Activated CD4-positive, CD25-positive, alpha-beta regulatory T cell treated with anti-CD3 and anti-CD28 coated beads, Interleukin-2, amount 50 U/mL, for 72 hours (primary cell): ENCODE measurements at regions not wholly inside any gene's neighbourhood (a gene's known extent, or its start where the extent isn't known, plus 50 kb on each side); places are given as distances from the start of the nearest gene placed in this dataset.
"Not testable (repeated sequence)": the region's sequence is repeated elsewhere in the genome, so short reads cannot be mapped to it uniquely, and the experiment has no call there.

Experiments
- DNase-seq: peaks from one replicate; pipeline ENCODE4 v3.0.0; 2021

DNA sequence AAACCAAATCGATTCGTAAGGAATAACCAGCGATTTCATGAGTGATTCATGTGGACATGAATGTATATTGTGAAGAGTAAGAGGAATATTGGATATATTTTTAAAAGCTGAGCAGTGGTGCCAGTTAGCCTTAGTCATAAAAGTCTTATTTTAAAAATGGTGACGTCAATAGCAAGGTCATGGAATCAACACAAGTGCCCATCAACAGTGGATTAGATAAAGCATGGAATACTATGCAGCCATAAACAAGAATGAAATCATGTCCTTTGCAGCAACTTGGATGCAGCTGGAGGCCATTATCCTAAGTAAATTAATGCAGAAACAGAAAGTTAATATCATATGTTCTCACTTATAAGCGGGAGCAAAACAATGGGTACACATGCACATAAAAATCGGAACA lies 89.0 kb upstream of the STOX2 start:
- no peak for DNase-seq

DNA sequence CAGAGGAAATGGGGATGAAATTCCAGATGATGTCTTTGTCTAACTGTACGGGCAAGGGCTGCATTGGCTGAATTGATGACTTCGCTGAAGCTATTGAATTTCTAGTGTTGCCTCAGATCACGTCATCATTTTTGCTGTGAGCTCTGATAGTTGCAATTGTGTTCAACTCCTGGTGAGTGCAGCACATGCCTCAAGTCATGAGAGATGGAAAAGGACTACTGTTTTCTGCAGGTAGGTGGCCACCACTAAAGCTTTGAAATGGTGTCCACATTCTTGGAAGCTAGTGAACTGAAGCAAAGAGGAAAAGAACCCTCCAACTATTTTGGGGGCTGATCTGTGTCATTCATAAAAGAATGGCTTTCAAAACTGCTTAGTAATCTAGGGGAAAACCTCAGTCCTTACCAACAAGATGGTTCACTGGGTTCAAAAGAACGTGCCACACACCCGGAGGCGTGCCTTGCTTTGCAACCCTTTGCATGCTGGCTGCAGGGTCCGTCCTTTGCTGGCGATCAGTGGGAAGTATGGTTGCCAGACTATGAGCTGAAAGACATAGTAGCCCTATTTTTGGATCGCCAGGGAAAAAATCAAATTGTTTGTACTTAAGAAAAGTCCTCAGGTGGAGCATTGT lies 88.1 kb upstream of the STOX2 start:
- DNase-seq = no peak

DNA sequence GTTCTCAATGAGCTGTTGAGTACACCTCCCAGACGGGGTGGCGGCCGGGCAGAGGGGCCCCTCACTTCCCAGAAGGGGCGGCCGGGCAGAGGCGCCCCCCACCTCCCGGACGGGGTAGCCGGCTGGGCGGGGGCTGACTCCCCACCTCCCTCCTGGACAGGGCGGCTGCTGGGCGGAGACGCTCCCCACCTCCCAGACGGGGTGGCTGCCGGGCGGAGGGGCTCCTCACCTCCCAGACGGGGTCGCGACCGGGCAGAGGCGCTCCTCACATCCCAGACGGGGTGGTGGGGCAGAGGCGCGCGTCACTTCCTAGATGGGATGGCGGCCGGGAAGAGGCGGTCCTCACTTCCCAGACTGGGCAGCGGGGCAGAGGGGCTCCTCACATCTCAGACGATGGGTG lies 86.5 kb upstream of the STOX2 start:
- not testable (repeated sequence) for DNase-seq

DNA sequence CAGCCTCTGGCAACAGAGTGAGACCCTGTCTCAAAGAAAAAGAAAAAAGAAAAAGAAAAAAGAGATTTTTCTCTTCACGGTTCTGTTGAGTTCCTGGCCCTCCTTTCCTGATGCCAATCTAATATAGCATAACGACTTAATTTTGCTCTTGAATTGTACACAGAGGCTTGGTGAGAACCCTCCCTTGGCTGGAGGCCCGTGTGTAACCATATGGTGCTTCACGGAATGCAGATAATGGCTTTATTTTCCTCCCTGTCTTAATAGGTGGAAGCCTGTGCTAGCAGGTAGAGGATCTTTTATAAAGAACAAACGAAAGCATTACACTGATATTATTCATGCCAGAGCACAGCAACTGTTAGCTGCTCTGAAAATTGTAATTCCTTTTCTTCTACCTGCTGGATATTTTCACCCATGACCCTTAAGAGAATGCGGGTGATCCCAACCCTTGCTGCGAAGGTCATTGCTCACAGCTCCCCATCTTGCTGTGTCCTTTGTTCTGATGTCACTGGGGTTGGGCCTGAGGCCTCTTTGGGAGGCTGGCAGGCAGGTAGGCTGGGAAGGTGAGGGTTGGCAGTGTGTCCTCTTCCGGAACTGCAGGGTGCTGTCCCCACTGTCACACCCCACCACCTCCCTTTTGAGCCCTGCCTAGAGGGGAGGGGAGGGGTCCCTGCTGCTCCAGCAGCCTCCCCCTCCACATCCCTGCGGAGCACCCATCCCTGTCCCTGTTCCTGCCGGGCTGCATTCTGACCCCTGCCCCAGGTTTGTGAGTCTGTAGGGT lies 83.8 kb upstream of the STOX2 start:
- no peak for DNase-seq

DNA sequence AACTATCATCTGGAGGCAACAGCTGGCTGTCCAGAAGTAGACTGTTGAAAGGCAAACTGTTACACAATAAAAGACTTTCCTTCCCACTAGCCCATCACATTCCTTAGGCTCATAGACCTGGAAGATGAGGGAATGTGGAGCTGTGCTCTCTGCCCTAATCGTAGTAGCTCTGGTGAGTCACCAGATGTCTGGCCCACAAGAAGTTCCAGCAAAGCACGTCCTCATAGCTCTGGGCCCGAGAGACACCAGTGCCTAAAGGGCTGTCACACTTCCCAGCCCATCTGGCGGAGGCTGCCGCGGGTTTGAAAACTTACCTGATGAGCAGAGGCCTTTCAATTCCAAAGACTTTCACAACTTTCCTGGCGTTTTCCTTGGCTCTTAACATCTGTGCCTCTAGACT lies 81.7 kb upstream of the STOX2 start:
- DNase-seq = no peak

DNA sequence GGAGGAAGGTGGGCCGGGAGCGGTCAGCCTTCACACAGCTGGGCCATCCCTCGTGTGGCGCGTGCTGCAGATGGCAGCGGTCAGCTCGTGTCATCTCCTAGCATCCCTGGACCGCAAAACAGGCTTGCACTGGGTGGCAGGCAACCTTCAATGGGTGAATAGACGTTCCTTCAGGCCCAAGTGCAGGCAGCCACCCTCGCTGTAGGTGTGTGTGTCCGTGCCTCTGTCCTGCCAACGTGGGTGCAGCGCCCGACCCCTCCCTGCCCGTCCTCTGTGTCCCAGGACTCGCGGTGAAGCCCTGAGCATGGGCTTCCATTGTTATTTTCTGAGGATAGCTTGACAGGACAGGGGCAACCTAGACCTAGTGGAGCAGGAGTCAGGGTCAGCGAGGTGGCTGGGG lies 79.8 kb upstream of the STOX2 start:
- no peak for DNase-seq

DNA sequence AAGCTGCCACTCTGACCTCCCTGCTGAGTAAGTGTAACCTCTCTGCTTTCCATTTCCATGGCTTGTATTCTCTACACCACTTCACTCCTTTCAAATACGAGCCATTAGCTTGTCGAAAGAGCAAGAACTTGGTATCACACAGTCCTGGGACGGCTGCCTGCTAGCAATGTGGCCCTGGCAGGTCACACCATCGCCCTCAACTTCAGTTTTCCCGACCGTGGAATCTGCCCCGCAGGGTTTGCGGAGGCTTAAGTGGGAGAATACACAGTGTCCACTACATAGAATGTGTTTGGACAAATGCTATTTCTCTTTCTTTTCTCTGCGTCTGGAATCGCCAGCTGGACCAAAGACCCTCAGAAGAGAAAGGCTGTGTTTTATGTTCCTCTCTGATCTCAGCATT lies 78.6 kb upstream of the STOX2 start:
- DNase-seq = no peak

DNA sequence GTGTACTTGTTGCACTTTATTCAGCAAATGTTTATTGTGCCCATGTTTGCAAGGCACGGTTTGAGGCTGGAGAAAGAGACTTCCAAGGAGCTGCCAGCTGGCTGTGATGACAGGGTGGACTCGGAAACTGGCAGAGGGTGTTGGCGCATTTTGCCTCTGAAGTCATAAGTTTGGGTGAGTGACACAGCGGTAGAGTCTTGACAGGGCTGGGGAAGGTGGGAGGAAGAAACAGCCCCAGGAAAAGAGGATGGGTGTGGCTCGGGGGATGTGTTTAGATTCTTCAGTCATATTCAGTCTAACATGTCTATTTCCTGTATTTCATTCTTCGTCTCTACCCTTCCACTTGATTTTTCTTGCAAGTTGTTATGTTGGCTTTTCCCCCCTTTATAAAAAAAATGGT lies 77.0 kb upstream of the STOX2 start:
- DNase-seq = no peak

DNA sequence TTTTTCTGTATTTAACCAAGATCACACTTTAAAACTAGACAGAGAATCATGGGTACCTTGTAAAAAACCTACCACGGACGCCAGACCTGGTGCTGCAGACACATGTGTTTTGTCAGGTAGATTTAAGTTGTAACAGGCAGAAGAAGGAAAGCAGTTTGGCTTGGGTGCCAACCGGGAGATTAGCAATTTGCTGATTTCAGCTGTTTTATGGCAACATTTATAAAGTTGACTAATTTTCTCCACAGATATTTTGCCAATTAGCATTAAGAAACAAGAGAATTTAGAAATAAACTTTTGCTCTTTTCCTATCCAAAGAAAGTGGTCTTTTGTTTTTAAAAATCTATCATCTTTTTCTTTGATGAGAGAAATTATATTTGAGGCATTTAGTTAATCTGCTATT lies 76.3 kb upstream of the STOX2 start:
- DNase-seq = no peak

DNA sequence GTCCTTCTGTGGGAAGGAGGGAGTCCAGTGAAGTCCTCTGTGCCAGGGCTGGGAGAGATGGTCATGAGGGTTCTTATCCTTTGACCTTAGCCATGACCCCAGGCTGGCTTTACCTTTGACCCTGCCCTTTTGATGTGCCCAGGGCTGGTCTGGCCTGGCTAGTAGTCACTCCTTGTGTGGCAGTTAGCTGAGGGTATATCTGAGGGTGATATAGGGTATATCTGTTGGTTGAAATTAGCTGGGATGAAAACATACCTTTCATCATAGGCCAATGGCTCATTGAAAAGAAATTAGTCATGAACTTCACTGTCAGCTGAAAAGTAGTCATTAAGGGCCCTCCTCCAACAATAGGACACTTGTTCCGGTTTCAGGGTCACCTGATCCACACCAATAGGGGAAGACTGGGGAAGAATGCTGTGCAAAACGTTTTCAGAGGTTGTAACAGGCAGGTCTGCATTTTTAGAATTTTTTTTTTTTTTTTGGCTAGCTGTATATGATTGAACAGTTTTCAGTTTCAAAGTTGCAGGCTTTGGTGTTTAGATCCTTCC lies 74.6 kb upstream of the STOX2 start:
- DNase-seq = no peak

DNA sequence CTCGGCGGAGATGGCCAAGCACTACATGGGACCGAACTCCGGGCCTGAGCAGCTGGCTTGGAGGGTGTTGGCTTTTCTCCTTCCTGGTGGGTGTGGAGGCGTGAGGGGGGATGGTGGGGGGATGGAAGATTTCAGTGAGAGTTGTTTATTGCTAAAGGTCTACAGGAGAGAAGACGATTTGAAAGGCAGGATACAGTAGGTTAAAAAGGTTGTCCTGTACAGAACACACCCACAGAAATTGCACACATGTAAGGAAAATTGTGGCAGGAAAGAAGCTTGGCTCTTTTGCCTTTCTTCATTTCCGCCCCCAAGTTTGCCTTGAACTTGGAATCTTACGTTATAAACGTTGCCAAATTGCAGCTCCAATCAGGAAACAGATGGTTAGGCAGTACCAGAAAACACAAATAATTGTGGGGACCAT lies 74.1 kb upstream of the STOX2 start:
- no peak for DNase-seq

DNA sequence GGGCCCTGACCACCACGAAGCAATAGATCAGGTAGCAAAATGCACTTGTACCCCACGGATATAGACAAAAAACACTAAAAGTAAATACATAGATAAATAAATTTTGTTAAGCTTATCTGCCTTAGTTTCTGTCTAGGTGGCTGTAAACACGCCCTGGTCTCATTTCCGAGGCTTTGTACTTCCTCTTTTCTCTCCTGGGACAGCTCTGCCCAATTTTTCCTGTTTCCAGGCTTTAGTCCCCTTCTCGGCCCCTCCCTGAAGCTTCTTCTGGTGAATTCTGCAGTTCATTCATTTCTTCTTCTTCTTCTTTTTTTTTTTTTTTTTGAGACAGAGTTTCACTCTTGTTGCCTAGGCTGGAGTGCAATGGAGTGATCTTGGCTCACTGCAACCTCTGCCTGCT lies 73.4 kb upstream of the STOX2 start:
- no peak for DNase-seq

DNA sequence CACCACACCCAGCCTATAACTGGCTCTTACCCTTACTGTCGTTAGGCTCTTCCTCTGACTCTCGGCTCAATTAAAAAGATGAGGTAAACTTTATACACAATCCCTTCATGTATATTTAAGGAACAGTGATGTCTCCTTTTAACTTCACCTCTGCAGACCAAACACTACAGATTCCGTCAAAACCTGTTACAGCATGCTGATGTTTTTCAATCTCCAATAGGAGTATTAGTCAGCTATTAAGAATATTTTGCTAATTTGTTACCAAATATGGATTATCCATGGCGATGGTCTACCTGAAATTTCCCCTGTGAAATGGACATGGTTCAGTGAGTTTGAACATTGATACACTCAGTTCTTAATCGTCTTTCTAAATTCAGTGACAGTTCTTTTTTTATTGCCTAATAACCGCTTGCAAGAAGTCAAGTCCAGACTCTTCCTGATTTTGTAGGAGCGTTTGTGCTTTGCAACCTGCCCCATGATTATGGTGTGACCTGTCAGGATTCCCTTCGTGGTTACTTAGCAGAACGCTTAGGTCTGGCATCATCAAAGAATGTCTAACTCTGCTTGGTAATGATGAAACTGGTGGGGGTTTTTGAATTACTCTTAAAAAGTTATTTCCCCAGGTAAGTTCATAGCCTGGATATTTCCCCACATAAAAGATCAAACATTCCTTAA lies 72.2 kb upstream of the STOX2 start:
- no peak for DNase-seq

DNA sequence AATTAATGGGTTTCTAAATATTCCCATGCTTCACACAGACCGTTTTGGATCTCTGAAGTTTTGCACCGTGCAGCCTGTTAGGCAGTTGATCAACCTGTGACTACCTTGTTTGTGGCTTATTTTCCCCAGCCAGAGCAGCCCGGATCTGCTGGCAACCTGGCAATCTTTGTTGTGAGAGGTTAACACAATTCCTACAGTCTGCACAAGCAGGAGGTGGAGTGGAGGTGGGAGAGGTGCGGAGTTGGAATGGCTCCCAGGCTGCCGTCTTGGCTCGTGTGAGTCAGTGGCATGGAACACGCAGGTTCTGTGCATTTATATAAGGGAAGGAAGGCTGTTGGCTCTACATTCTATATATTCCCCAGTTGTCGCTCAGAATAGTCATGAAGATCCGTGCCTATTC lies 70.9 kb upstream of the STOX2 start:
- DNase-seq = no peak

DNA sequence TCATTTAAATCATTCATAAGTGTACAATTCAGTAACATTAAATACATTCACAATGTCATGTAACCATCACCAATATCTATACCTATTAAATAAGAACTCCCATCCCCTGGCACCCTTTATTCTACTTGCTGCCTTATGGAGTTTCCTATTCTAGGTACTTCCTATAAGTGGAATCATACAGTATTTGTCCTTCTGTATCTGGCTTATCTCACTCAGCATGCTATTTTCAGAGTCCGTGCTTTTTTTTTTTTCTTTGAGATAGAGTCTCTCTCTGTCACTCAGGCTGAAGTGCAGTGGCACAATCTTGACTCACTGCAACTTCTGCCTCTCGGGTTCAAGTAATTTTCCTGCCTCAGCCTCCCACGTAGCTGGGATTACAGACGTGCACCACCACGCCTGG lies 67.9 kb upstream of the STOX2 start:
- DNase-seq = no peak

DNA sequence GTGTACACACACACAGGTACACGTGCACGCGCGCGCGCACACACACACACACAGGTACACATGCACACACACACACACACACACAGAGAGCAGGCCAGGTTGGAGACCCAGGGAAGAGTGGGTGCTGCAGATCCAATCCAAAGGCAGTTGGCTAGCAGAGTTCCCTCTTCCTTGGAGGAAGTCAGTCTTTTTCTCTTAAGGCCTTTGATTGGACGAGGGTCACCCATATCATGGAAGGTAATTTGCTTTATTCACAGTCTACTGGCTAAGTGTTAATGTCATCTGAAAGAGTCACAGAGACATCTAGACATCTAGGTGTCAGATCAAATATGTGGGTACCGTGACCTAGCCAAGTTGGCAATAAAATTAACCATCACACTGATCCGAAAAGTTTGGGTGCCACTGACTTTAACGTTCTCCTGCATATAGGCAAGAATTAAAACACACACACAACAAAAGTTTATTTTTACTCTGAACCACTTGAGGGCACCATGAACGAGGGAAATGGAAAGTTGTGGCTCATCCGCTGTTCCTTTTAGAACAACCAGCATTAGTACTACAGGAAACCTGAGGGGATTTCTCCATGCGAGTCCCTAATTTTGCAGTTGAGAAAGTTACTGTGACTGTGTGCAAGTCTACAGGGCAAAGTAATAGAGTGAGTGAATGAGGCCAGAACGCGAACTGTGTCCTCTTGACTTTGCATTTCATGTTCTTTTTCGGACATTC lies 66.0 kb upstream of the STOX2 start:
- DNase-seq = no peak

DNA sequence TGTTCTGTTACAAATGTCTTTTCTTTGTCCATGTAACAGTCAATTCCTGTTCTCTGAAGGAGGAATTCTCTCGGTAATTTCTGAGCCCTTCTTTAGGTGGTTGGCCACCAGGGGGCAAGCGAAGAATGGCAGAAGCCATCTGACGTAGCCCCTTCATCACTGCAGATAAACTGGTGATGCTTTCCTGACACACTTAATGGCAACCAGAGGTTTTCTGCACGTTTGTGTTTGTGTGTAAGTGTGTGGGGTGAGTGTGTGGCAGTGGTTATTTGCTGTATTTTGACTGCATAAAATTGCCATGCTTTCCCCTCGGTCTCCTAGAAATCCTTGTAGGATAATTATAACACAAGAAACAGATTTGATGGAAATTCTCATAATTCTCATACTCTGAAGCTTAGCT lies 64.8 kb upstream of the STOX2 start:
- DNase-seq = peak; percentile 56

DNA sequence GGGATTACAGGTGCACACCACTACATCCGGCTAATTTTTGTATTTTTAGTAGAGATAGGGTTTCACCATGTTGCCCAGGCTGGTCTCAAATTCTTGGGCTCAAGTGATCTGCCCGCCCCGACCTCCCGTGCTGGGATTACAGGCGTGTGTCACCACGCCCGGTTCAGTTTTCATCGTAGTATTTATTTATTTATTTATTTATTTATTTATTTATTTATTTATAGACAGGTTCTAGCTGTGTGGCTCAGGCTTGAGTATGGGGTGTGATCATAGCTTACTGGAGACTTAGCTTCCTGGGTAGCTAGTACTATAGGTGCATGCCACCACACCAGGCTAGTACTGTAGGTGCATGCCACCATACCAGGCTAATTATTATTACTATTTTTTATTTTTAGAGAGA lies 64.1 kb upstream of the STOX2 start:
- no peak for DNase-seq

DNA sequence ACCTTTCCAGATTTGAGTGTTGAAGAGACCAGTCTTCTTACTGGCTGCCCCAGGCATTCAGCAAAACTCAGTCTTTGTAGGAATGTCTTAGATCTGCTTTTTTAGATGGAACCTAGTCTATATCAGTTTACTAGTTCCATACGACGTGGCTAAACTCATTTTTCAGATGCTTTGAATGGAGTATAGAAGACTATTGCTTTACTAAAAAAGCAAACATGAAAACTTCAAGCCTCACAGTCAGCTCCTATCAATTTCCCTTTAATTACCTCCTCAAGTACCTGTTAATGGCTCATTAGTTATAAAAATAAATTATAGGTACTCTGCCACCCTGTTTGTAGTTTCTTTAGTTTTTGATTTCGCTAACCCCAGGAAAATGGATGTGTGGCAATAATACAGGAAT lies 63.0 kb upstream of the STOX2 start:
- no peak for DNase-seq

DNA sequence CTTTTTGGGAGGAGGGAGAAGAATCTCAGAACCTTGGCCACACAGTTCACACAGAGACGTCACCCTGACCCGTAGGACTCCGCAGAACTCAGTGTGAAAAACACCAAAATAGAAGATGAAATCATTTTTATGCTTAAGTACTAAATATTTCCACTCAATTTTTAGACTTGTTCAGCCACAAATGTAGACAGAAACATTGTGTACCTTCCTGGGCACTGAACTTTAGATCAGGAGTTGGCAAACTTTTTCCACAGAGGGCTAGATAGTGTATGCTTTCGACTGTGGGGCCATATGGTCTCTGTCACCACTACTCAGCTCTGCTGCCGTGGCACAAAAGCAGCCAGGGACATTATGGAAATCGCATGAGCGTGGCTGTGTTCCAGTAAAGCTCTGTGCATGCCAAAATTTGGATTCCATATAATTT lies 61.8 kb upstream of the STOX2 start:
- no peak for DNase-seq

DNA sequence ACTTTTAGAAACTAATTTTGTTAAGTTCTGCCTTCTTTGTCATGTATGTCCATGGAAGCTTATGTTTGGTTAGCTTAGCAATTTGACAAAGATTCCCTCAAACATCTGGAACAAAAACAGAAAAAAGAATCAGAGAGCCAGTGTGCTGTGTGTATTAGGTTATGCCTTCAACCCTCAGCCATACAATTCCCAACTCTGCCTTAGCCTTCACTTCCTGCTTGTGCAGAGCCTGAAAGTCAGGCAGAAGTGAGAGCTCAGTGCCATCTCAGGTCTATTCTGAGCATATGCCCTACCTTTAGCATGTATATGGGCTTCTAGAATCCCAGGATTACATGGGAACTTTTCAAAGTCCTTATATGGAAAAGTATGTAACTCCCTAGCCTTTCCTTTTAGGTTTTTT lies 58.2 kb upstream of the STOX2 start:
- no peak for DNase-seq

DNA sequence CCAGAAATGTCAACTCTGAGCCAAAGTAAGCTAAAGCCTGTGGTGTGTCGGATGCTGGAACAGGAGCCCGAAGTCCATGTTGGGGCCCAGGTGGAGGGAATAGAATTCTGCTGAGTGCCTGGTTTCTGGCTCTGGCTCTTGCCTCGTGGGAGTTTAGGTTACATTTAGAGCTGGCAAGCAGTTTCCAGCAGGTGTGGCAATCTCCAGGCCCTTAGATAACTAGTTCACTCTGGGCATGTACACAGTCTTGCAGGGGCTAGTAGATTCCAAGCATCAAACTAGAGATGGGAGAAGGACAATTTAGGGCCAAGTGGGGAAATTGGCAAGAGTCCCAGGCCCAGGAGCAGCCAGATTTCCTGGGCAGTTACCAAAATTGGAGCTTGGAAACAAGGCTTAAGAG lies 56.3 kb upstream of the STOX2 start:
- no peak for DNase-seq

DNA sequence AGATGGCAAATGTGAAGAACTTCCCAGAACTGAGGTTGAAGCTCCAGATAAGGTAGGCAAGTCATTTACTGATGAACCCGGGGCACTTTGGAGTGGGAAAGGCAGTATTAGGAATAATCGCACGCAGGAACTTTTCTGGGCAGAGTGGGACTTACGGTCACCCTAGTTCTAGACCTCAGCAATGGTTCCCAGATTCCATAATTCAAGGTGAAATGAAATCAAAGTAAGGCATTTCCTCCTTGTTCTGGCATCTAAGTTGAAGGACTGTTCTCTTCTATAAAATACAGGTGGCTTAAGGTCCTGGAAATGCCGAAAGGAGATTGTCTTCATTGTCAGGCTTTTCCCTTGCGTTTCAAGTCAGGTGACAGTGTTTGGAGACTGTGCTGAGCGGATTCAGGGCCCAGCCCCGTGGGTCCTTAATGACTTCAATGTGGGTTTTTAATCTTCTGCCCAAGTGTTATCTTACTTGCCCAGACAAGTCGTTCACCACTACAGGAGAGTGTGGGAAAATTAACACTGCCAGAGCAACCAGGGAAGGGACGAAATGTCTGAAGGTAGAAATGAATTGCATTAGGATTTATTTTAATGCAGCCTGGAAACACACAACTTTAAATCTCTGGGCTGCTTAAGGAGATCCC lies 52.1 kb upstream of the STOX2 start:
- DNase-seq = no peak
